H9 (cell line): ENCODE measurements at regions not wholly inside any gene's neighbourhood (a gene's known extent, or its start where the extent isn't known, plus 50 kb on each side); places are given as distances from the start of the nearest gene placed in this dataset.

Experiments used
- DNase-seq: peaks from one replicate; pipeline ENCODE4 v3.0.0-alpha.2; 2017
- H2AFZ ChIP-seq: one replicate; pipeline ENCODE4 v1.6.1; 2013; ENCODE audit warnings: mild to moderate bottlenecking, low read length, control low read depth, moderate library complexity
- H2AK5ac ChIP-seq: 2 replicates; pipeline ENCODE4 v1.6.1; 2013; ENCODE audit warnings: low read length, control low read depth, mixed read lengths; ENCODE audit not compliant: insufficient read length
- H2BK120ac ChIP-seq: one replicate; pipeline ENCODE4 v1.6.1; 2013; ENCODE audit warnings: low read depth, mild to moderate bottlenecking, low read length, control low read depth, inconsistent platforms; ENCODE audit not compliant: poor library complexity, severe bottlenecking
- H2BK12ac ChIP-seq: 2 replicates; pipeline ENCODE4 v1.6.1; 2013; ENCODE audit warnings: low read length, control low read depth, mixed read lengths, low read depth; ENCODE audit not compliant: insufficient read length
- H2BK15ac ChIP-seq: 2 replicates; pipeline ENCODE4 v1.6.1; 2013; ENCODE audit warnings: low read depth, low read length, control low read depth
- H2BK20ac ChIP-seq: one replicate; pipeline ENCODE4 v1.6.1; 2013; ENCODE audit warnings: low read depth, mild to moderate bottlenecking, low read length, control low read depth, inconsistent platforms; ENCODE audit not compliant: poor library complexity, severe bottlenecking
- H2BK5ac ChIP-seq: 2 replicates; pipeline ENCODE4 v1.6.1; 2013; ENCODE audit warnings: low read length, control low read depth, mixed read lengths; ENCODE audit not compliant: insufficient read length
- H3K14ac ChIP-seq: 2 replicates; pipeline ENCODE4 v1.6.1; 2013; ENCODE audit warnings: low read length, control low read depth; ENCODE audit not compliant: insufficient read depth
- H3K18ac ChIP-seq: 2 replicates; pipeline ENCODE4 v1.6.1; 2013; ENCODE audit warnings: low read depth, mild to moderate bottlenecking, mixed read lengths, low read length, control low read depth; ENCODE audit not compliant: insufficient read length
- H3K23ac ChIP-seq: 2 replicates; pipeline ENCODE4 v1.6.1; 2013; ENCODE audit warnings: low read length, control low read depth, mixed read lengths, low read depth; ENCODE audit not compliant: insufficient read length
- H3K23me2 ChIP-seq: 2 replicates; pipeline ENCODE4 v1.6.1; 2013; ENCODE audit warnings: low read depth, mild to moderate bottlenecking, mixed read lengths, low read length, control low read depth; ENCODE audit not compliant: insufficient read length, poor library complexity, severe bottlenecking
- H3K27ac ChIP-seq: 2 replicates; pipeline ENCODE4 v1.5.1; 2013; ENCODE audit warnings: low read length, control low read depth, mixed read lengths, low read depth; ENCODE audit not compliant: insufficient read length
- H3K27me3 ChIP-seq: 2 replicates; pipeline ENCODE4 v1.6.1; 2013; ENCODE audit warnings: low read length, control low read depth, inconsistent platforms; ENCODE audit not compliant: insufficient read depth
- H3K4ac ChIP-seq: 2 replicates; pipeline ENCODE4 v1.6.1; 2013; ENCODE audit warnings: low read depth, mild to moderate bottlenecking, control low read depth, inconsistent platforms, low read length, moderate library complexity
- H3K4me1 ChIP-seq: 2 replicates; pipeline ENCODE4 v1.6.1; 2013; ENCODE audit warnings: low read length, control low read depth, inconsistent platforms; ENCODE audit not compliant: insufficient read depth
- H3K4me2 ChIP-seq: 2 replicates; pipeline ENCODE4 v1.6.1; 2013; ENCODE audit warnings: low read length, control low read depth, mixed read lengths; ENCODE audit not compliant: insufficient read length, insufficient read depth
- H3K56ac ChIP-seq: 2 replicates; pipeline ENCODE4 v1.6.1; 2013; ENCODE audit warnings: low read depth, mild to moderate bottlenecking, mixed read lengths, low read length, control low read depth; ENCODE audit not compliant: insufficient read length
- H3K79me1 ChIP-seq: 2 replicates; pipeline ENCODE4 v1.6.1; 2013; ENCODE audit warnings: low read depth, mild to moderate bottlenecking, moderate library complexity, low read length, control low read depth, inconsistent platforms; ENCODE audit not compliant: insufficient read depth, poor library complexity, severe bottlenecking
- H3K79me2 ChIP-seq: 2 replicates; pipeline ENCODE4 v1.6.1; 2013; ENCODE audit warnings: low read length, control low read depth, inconsistent platforms; ENCODE audit not compliant: insufficient read depth
- H3K9ac ChIP-seq: 2 replicates; pipeline ENCODE4 v1.6.1; 2013; ENCODE audit warnings: low read length, control low read depth, mixed read lengths; ENCODE audit not compliant: insufficient read length; ENCODE audit errors: extremely low read depth
- H3K9me3 ChIP-seq: one replicate; pipeline ENCODE4 v1.6.1; 2013; ENCODE audit warnings: low read depth, low read length, inconsistent platforms; ENCODE audit not compliant: control insufficient read depth
- H3T11ph ChIP-seq: one replicate; pipeline ENCODE4 v1.6.1; 2013; ENCODE audit warnings: mild to moderate bottlenecking, low read length, control low read depth, inconsistent platforms
- H4K20me1 ChIP-seq: one replicate; pipeline ENCODE4 v1.6.1; 2013; ENCODE audit not compliant: control insufficient read depth, insufficient read length, insufficient read depth
- H4K5ac ChIP-seq: 2 replicates; pipeline ENCODE4 v1.6.1; 2013; ENCODE audit warnings: low read depth, mild to moderate bottlenecking, mixed read lengths, low read length, control low read depth; ENCODE audit not compliant: insufficient read length
- H4K8ac ChIP-seq: replicated peaks from 2 replicates; pipeline ENCODE4 v1.6.1; 2013; ENCODE audit warnings: low read length, control low read depth, mixed read lengths, low read depth; ENCODE audit not compliant: insufficient read length
- H4K91ac ChIP-seq: 2 replicates; pipeline ENCODE4 v1.6.1; 2013; ENCODE audit warnings: low read depth, mild to moderate bottlenecking, moderate library complexity, mixed read lengths, low read length, control low read depth; ENCODE audit not compliant: insufficient read length
- H3K27ac Mint-ChIP-seq, 3 experiments: 2 replicates in 2 of 3; 3 replicates in 1 of 3; pipeline ENCODE4 v1.8.0; 2020 to 2021; ENCODE audit warnings: mixed read lengths in 3 of 3, mild to moderate bottlenecking in 1 of 3, moderate library complexity in 1 of 3
- H3K27me3 Mint-ChIP-seq: 2 replicates; pipeline ENCODE4 v1.8.0; 2021; ENCODE audit warnings: low read depth, mild to moderate bottlenecking, moderate library complexity, mixed read lengths
- H3K36me3 Mint-ChIP-seq, 3 experiments: 2 replicates in 2 of 3; 3 replicates in 1 of 3; pipeline ENCODE4 v1.8.0; 2020 to 2021; ENCODE audit warnings: low read depth in 3 of 3, mixed read lengths in 3 of 3; ENCODE audit not compliant: insufficient read depth in 1 of 3
- H3K4me1 Mint-ChIP-seq, 2 experiments: 2 replicates each; pipeline ENCODE4 v1.8.0; 2020; ENCODE audit warnings: mixed read lengths in 2 of 2
- H3K4me3 Mint-ChIP-seq, 2 experiments: 2 replicates in 1 of 2; 3 replicates in 1 of 2; pipeline ENCODE4 v1.8.0; 2020 to 2021; ENCODE audit warnings: mild to moderate bottlenecking in 2 of 2, mixed read lengths in 2 of 2, moderate library complexity in 1 of 2
- H3K9me3 Mint-ChIP-seq, 2 experiments: 2 replicates in 1 of 2; 3 replicates in 1 of 2; pipeline ENCODE4 v1.8.0; 2020; ENCODE audit warnings: mild to moderate bottlenecking in 2 of 2, mixed read lengths in 2 of 2, moderate library complexity in 1 of 2
- WGBS: extraction: QIAGEN DNeasy Blood & Tissue Kit; methylation state at CpG from one replicate; pipeline ENCODE4 v1.1.7; 2013; ENCODE audit warnings: missing lambda C conversion rate, low lambda C conversion rate, mixed read lengths; ENCODE audit not compliant: insufficient read length; ENCODE audit errors: extremely low coverage; 5-methylcytosine and 5-hydroxymethylcytosine counted together
- TF ChIP-seq, protein P1 (sequence below): fragments of 200-600 bp; sonication (generic); conservative IDR thresholded peaks from 3 replicates; pipeline ENCODE4 v1.8.0; 2021; ENCODE audit warnings: antibody characterized with exemption, mild to moderate bottlenecking

GRCh38 chr5:61805101-61805500 is 473.0 kb downstream of the ZSWIM6 start:
- H3K9me3 ChIP-seq = no peaks in the 10 kb centered on the region
- H3K23me2 ChIP-seq = no peaks in the 10 kb centered on the region
- H2BK5ac ChIP-seq = no peak overlapping the region
- no CpG with 5 or more reads among the region's 5 CpGs for WGBS
- H3K14ac ChIP-seq = no peak overlapping the region
- H3K36me3 Mint-ChIP-seq = no peaks in the 10 kb centered on the region
- DNase-seq = no peak
- no peaks in the 10 kb centered on the region for H4K20me1 ChIP-seq
- no peak overlapping the region for H2BK20ac ChIP-seq
- no peak overlapping the region for H4K5ac ChIP-seq
- H3K27me3 Mint-ChIP-seq = no peaks in the 10 kb centered on the region
- no peak overlapping the region for H2BK120ac ChIP-seq
- H4K91ac ChIP-seq = no peak overlapping the region
- no peak overlapping the region for H3K23ac ChIP-seq
- no peak overlapping the region for H3K4me3 Mint-ChIP-seq
- H4K8ac ChIP-seq = no peak overlapping the region
- no peak overlapping the region for H3K56ac ChIP-seq
- no peaks in the 10 kb centered on the region for H3K27me3 ChIP-seq
- no peak overlapping the region for H2BK12ac ChIP-seq
- no peaks in the 10 kb centered on the region for H3K4me1 Mint-ChIP-seq
- no peaks in the 10 kb centered on the region for H3K9me3 Mint-ChIP-seq
- H3K79me1 ChIP-seq = no peaks in the 10 kb centered on the region
- H2AK5ac ChIP-seq = no peak overlapping the region
- no peak overlapping the region for H3K9ac ChIP-seq
- no peak overlapping the region for H3K27ac ChIP-seq
- no peak overlapping the region for H3T11ph ChIP-seq
- no peak overlapping the region for H2BK15ac ChIP-seq
- H2AFZ ChIP-seq = no peak overlapping the region
- no peak overlapping the region for H3K4me2 ChIP-seq
- TF ChIP-seq, protein P1, sequence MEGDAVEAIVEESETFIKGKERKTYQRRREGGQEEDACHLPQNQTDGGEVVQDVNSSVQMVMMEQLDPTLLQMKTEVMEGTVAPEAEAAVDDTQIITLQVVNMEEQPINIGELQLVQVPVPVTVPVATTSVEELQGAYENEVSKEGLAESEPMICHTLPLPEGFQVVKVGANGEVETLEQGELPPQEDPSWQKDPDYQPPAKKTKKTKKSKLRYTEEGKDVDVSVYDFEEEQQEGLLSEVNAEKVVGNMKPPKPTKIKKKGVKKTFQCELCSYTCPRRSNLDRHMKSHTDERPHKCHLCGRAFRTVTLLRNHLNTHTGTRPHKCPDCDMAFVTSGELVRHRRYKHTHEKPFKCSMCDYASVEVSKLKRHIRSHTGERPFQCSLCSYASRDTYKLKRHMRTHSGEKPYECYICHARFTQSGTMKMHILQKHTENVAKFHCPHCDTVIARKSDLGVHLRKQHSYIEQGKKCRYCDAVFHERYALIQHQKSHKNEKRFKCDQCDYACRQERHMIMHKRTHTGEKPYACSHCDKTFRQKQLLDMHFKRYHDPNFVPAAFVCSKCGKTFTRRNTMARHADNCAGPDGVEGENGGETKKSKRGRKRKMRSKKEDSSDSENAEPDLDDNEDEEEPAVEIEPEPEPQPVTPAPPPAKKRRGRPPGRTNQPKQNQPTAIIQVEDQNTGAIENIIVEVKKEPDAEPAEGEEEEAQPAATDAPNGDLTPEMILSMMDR = no peak
- no peaks in the 10 kb centered on the region for H3K4me1 ChIP-seq
- no peaks in the 10 kb centered on the region for H3K79me2 ChIP-seq
- H3K27ac Mint-ChIP-seq = no peak overlapping the region; a peak in 1 of 7 replicates
- H3K4ac ChIP-seq = no peak overlapping the region
- H3K18ac ChIP-seq = no peak overlapping the region
